ENCODE measurements at regions not wholly inside any gene's neighbourhood (a gene's known extent, or its start where the extent isn't known, plus 50 kb on each side); places are given as distances from the start of the nearest gene placed in this dataset. TPM values are rescaled to one million over a fixed set of nuclear protein-coding genes. Genes with fewer than 3 reads are reported as not detected.
"Not testable (repeated sequence)": the region's sequence is repeated elsewhere in the genome, so short reads cannot be mapped to it uniquely, and the experiment has no call there.

DNA sequence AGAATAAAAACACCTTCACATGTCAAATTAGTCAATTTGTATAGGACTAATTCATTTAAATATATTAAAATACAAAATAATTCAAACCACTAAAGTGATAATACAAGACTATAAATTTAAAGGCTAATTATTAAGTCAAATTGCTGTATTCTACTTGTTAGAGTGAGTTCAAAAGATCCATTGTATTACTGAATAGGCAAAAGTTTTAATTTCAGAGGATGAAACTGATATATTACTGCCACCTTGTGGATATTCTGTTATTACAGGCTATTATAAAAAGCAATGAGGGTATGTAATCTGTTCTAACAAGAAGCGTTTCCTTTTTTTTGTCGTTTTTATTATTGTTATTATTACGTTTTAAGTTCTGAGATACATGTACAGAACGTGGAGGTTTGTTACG lies 1825.5 kb upstream of the TPTE start:
- H3K4me3 ChIP-seq (ENCODE audit: low read depth, low read length); DNase-seq (ENCODE audit: low read depth): not testable (repeated sequence)

DNA sequence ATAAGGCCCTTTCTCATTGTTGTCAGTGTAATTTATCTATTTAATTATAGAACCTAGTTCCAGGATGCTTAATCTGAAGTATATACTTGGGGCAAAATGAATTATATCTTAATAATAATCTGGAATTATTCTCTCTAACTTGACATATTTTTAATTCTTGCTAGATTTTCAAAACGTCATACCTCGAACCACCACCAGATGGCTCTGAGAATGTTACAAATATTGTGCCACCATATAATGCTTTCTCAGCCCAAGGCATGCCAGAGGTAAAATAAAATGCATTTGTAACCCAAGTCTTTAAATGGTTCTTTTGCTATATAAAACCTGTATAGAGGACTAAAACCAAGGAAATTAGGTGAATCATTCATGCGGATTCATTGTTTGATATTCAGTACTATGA lies 1820.1 kb upstream of the TPTE start:
- DNase-seq (ENCODE audit: low read depth); H3K4me3 ChIP-seq (ENCODE audit: low read depth, low read length): not testable (repeated sequence)
- TF ChIP-seq, protein P1, sequence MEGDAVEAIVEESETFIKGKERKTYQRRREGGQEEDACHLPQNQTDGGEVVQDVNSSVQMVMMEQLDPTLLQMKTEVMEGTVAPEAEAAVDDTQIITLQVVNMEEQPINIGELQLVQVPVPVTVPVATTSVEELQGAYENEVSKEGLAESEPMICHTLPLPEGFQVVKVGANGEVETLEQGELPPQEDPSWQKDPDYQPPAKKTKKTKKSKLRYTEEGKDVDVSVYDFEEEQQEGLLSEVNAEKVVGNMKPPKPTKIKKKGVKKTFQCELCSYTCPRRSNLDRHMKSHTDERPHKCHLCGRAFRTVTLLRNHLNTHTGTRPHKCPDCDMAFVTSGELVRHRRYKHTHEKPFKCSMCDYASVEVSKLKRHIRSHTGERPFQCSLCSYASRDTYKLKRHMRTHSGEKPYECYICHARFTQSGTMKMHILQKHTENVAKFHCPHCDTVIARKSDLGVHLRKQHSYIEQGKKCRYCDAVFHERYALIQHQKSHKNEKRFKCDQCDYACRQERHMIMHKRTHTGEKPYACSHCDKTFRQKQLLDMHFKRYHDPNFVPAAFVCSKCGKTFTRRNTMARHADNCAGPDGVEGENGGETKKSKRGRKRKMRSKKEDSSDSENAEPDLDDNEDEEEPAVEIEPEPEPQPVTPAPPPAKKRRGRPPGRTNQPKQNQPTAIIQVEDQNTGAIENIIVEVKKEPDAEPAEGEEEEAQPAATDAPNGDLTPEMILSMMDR (IDR thresholded peaks at IDR 0.05; ENCODE audit: insufficient read depth, low read depth, low read length): peak; percentile 11

DNA sequence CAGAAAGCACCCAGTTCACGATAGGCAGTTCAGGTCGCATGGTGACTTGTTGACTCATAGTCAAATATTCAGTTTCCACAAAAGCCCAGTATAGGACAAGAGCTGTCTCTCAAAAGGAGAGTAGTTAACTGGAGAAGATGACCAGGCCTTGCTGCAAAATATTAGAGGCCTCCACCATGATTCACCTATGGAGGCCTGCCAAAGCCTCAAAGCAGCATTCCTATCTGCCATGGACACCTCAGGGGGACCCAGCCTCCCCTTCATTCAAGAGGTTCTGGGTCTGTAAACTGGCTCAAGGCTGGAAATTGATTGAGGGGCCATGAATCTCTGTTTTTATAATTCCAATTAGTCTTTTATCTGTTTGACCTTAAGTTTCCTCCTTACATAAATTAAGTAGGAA lies 1815.6 kb upstream of the TPTE start:
- not testable (repeated sequence) for DNase-seq (ENCODE audit: low read depth); H3K4me3 ChIP-seq (ENCODE audit: low read depth, low read length)

Small RNA genes lying in the stretch of these regions (small RNA-seq; reads per million reads assigned to genes)
- not detected for gene CR381572.1

All from fibroblast of villous mesenchyme (primary cell).